Osteoblast (primary cell): ENCODE measurements at regions not wholly inside any gene's neighbourhood (a gene's known extent, or its start where the extent isn't known, plus 50 kb on each side); places are given as distances from the start of the nearest gene placed in this dataset.
"Not testable (repeated sequence)": the region's sequence is repeated elsewhere in the genome, so short reads cannot be mapped to it uniquely, and the experiment has no call there.

Experiments used
- DNase-seq: peaks from one replicate; pipeline ENCODE4 v3.0.0; 2011; ENCODE audit warnings: low spot score, mixed read lengths; ENCODE audit not compliant: insufficient read length; ENCODE audit errors: missing footprints
- H2AFZ ChIP-seq: 2 replicates; pipeline ENCODE4 v1.6.0; 2011; ENCODE audit warnings: mild to moderate bottlenecking, low read length
- H3K27ac ChIP-seq: 2 replicates; pipeline ENCODE4 v1.5.1; 2011; ENCODE audit warnings: mild to moderate bottlenecking, low read depth, low read length, moderate library complexity
- H3K27me3 ChIP-seq: 2 replicates; pipeline ENCODE4 v1.6.0; 2012; ENCODE audit warnings: mild to moderate bottlenecking, control low read depth, inconsistent platforms, low read length, moderate library complexity; ENCODE audit not compliant: insufficient read depth
- H3K36me3 ChIP-seq: 2 replicates; pipeline ENCODE4 v1.5.1; 2011; ENCODE audit warnings: mild to moderate bottlenecking, low read length, control low read depth, moderate library complexity; ENCODE audit not compliant: insufficient read depth
- H3K4me1 ChIP-seq: 2 replicates; pipeline ENCODE4 v1.5.1; 2011; ENCODE audit warnings: mild to moderate bottlenecking, low read length, control low read depth, moderate library complexity; ENCODE audit not compliant: insufficient read depth
- H3K4me2 ChIP-seq: 2 replicates; pipeline ENCODE4 v1.6.0; 2011; ENCODE audit warnings: mild to moderate bottlenecking, low read length; ENCODE audit not compliant: insufficient read depth
- H3K4me3 ChIP-seq: fragments of 200-600 bp; sonication (generic); 3 replicates; pipeline ENCODE4 v1.5.1; 2012; ENCODE audit warnings: mild to moderate bottlenecking, low read length, inconsistent platforms; ENCODE audit not compliant: insufficient read depth
- H3K79me2 ChIP-seq: 2 replicates; pipeline ENCODE4 v1.6.0; 2012; ENCODE audit warnings: mild to moderate bottlenecking, low read length, control low read depth, inconsistent platforms; ENCODE audit not compliant: insufficient read depth
- H3K9me3 ChIP-seq: 2 replicates; pipeline ENCODE4 v1.5.1; 2011; ENCODE audit warnings: low read depth, low read length, control low read depth
- H4K20me1 ChIP-seq: 2 replicates; pipeline ENCODE4 v1.6.0; 2012; ENCODE audit warnings: mild to moderate bottlenecking, low read length, control low read depth; ENCODE audit not compliant: insufficient read depth
- TF ChIP-seq, protein P1 (sequence below): IDR thresholded peaks from 2 replicates; pipeline ENCODE4 v1.5.1; 2011; ENCODE audit warnings: mild to moderate bottlenecking, low read depth, low read length, moderate library complexity; ENCODE audit errors: extremely low read depth

DNA sequence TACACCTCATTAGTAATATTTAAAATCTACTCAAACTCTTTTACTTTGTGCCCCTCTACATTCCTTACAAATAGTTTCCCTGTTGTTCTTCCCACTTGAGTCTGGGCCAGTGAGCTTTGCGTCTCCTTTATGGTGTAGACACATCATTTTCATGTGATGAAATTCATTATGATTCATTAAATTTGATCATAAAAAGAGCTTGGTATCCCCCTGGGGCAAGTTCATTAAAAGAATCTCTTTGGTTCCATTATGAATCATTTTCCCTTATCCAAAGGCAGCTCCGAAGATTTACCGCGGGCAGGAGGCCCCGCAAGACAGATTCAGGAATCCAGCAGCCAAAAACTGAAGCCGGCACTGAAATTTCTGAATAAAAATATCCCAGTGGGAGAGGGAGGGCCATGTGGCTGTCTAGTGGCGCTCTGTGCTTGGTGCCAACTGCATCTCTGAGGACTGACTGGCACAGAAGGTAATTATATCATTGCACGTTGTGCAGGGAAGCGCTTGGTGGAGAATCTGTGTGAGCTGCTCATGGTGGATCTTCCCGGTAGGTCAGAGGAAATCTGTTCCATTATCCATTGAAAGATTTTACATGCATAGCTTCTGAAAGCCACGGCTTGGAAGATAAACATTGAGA is 151.4 kb upstream of the PITRM1 start:
- no peak overlapping the region for H2AFZ ChIP-seq

DNA sequence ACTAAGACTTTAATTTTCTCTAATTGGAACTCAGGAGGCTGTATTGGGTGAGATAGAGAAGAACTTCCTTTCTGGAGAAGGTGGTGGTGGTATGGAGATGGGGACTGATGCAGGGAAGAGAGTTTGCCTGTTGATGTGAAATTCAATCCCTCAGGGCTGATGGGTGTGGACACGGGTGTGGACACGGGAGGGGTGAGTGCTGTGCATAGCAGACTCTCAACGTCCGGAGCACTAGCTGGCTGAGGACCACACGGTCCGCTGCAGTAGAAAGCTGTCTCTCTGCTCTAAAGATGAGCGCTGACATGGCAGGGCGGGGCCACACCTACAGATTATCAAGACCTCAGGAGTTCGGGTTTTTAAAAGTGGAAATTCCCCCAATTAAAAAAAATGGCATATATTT is 148.5 kb upstream of the PITRM1 start:
- Histone ChIP-seq H3K27me3 (no peaks in the 10 kb centered on the region), H3K27ac (no peak overlapping the region), H3K4me3 (no peak overlapping the region), H3K4me1 (peaks cover 15% of the 10 kb centered on the region), H3K79me2 (no peaks in the 10 kb centered on the region), H3K36me3 (no peaks in the 10 kb centered on the region), H3K4me2 (no peak overlapping the region), H4K20me1 (no peaks in the 10 kb centered on the region), H3K9me3 (no peaks in the 10 kb centered on the region), H2AFZ (no peak overlapping the region)
- TF ChIP-seq, protein P1, sequence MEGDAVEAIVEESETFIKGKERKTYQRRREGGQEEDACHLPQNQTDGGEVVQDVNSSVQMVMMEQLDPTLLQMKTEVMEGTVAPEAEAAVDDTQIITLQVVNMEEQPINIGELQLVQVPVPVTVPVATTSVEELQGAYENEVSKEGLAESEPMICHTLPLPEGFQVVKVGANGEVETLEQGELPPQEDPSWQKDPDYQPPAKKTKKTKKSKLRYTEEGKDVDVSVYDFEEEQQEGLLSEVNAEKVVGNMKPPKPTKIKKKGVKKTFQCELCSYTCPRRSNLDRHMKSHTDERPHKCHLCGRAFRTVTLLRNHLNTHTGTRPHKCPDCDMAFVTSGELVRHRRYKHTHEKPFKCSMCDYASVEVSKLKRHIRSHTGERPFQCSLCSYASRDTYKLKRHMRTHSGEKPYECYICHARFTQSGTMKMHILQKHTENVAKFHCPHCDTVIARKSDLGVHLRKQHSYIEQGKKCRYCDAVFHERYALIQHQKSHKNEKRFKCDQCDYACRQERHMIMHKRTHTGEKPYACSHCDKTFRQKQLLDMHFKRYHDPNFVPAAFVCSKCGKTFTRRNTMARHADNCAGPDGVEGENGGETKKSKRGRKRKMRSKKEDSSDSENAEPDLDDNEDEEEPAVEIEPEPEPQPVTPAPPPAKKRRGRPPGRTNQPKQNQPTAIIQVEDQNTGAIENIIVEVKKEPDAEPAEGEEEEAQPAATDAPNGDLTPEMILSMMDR = no peak
- DNase-seq = no peak

More for the DNA sequence above, 151.4 kb upstream of the PITRM1 start:
- Histone ChIP-seq H3K36me3 (no peaks in the 10 kb centered on the region), H3K9me3 (no peaks in the 10 kb centered on the region), H3K27ac (peak overlapping the region; percentile 26), H4K20me1 (no peaks in the 10 kb centered on the region), H3K4me2 (peak overlapping the region; percentile 70), H3K79me2 (no peaks in the 10 kb centered on the region), H3K4me1 (peaks cover 15% of the 10 kb centered on the region), H3K27me3 (peaks cover 6% of the 10 kb centered on the region), H3K4me3 (peak overlapping the region; percentile 36)
- DNase-seq = peak; percentile 97
- TF ChIP-seq, protein P1 = no peak

DNA sequence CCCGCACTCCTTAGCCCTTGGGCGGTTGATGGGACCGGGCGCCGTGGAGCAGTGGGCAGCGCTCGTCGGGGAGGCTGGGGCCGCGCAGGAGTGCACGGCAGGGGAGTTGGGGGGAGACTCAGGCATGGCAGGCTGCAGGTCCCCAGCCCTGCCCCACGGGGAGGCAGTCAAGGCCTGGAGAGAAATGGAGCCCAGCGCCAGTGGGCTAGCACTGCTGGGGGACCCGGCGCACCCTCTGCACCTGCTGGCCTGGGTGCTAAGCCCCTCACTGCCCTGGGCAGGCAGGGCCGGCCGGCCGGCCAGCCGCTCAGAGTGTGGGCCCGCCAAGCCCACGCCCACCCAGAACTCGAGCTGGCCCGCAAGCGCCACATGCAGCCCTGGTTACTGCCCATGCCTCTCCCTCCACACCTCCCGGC is 147.2 kb upstream of the PITRM1 start:
- no peaks in the 10 kb centered on the region for H4K20me1 ChIP-seq
- H3K79me2 ChIP-seq = no peaks in the 10 kb centered on the region
- H3K36me3 ChIP-seq = no peaks in the 10 kb centered on the region
- no peak overlapping the region for H3K4me2 ChIP-seq
- no peak overlapping the region for H3K27ac ChIP-seq
- H3K27me3 ChIP-seq = peaks cover 5% of the 10 kb centered on the region
- H3K9me3 ChIP-seq = no peaks in the 10 kb centered on the region
- no peak overlapping the region for H2AFZ ChIP-seq
- no peak for DNase-seq
- H3K4me1 ChIP-seq = peaks cover 13% of the 10 kb centered on the region
- TF ChIP-seq, protein P1 = no peak
- H3K4me3 ChIP-seq = no peak overlapping the region

DNA sequence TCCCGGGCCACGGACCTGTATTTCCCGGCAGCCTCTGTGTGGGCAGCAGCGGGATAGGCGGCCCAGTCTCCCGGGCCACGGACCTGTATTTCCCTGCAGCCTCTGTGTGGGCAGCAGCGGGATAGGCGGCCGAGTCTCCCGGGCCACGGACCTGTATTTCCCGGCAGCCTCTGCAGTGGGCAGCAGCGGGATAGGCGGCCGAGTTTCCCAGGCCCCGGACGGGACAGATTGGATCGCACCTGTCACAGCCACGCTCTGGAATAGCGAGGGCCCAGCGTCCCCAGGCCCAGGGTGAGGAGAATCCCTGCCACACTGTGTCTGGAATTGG is 145.9 kb upstream of the PITRM1 start:
- not testable (repeated sequence) for H3K4me1 ChIP-seq, DNase-seq, H4K20me1 ChIP-seq, H3K27me3 ChIP-seq, H3K27ac ChIP-seq, H3K4me2 ChIP-seq, H3K9me3 ChIP-seq, H3K36me3 ChIP-seq, H3K4me3 ChIP-seq, H3K79me2 ChIP-seq, H2AFZ ChIP-seq

DNA sequence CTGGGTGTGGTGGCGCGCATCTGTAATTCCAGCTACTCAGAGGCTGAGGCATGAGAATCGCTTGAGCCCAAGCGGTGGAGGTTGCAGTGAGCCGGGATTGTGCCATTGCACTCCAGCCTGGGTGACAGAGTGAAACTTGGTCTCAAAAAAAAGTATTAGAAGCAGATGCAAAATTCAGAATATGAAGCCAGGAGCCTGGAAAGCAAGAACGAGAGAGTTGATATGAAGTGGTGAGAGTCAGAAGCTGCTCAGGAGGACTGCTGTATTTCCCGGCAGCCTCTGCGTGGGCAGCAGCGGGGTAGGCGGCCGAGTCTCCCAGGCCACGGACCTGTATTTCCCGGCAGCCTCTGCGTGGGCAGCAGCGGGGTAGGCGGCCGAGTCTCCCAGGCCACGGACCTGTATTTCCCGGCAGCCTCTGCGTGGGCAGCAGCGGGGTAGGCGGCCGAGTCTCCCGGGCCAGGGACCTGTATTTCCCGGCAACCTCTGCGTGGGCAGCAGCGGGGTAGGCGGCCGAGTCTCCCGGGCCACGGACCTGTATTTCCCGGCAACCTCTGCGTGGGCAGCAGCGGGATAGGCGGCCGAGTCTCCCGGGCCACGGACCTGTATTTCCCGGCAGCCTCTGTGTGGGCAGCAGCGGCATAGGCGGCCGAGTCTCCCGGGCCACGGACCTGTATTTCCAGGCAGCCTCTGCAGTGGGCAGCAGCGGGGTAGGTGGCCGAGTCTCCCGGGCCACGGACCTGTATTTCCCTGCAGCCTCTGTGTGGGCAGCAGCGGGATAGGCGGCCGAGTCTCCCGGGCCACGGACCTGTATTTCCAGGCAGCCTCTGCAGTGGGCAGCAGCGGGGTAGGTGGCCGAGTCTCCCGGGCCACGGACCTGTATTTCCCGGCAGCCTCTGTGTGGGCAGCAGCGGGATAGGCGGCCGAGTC is 145.2 kb upstream of the PITRM1 start:
- H3K27ac ChIP-seq, H3K79me2 ChIP-seq, H3K27me3 ChIP-seq, H3K4me2 ChIP-seq, DNase-seq, H3K4me1 ChIP-seq, H3K9me3 ChIP-seq, H3K36me3 ChIP-seq, H3K4me3 ChIP-seq, H2AFZ ChIP-seq, H4K20me1 ChIP-seq: not testable (repeated sequence)

DNA sequence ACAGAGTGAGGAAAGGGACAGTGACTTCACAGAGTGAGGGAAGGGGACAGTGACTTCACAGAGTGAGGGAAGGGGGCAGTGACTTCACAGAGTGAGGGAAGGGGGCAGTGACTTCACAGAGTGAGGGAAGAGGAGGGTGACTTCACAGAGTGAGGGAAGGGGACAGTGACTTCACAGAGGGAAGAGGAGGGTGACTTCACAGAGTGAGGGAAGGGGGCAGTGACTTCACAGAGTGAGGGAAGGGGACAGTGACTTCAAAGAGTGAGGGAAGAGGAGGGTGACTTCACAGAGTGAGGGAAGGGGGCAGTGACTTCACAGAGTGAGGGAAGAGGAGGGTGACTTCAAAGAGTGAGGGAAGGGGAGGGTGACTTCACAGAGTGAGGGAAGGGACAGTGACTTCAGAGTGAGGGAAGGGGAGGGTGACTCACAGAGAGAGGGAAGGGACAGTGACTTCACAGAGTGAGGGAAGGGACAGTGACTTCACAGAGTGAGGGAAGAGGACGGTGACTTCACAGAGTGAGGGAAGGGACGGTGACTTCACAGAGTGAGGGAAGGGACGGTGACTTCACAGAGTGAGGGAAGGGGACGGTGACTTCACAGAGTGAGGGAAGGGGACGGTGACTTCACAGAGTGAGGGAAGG is 142.0 kb upstream of the PITRM1 start:
- not testable (repeated sequence) for H3K79me2 ChIP-seq, H3K4me3 ChIP-seq, H3K36me3 ChIP-seq, H2AFZ ChIP-seq, H3K4me2 ChIP-seq, H3K4me1 ChIP-seq, H3K27ac ChIP-seq, H4K20me1 ChIP-seq, H3K9me3 ChIP-seq, DNase-seq
- peaks cover 15% of the 10 kb centered on the region for H3K27me3 ChIP-seq
